ENCODE measurements at regions not wholly inside any gene's neighbourhood (a gene's known extent, or its start where the extent isn't known, plus 50 kb on each side); places are given as distances from the start of the nearest gene placed in this dataset.
"Not testable (repeated sequence)": the region's sequence is repeated elsewhere in the genome, so short reads cannot be mapped to it uniquely, and the experiment has no call there.

DNA sequence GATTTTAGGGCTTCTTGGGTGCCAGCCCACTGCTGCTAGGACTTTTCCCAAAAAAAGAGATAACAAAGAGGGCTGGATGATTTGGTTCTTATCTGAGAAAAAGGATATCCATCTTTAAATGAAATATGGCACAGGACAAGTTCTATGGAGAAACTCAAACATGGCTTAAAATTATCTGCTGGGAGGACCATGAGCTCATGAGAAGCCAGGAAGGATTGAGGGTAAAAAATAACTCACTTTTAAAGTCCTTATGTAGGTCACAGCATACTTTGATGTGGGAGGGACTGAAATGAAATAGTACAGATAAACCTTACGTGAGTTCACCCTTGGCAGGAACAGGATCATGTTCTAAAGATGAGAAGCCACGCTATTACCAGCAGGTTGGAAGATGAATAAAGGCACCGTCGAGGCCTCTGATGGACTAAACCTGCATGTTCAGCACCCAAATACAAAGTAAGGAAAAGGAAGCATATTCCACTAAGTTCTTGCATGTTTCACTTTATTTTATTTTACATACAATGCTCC is 369.2 kb upstream of the KLF6 start:
- Mint-ChIP-seq H3K4me3 (ENCODE audit: low read depth, unreplicated experiment) (no peak overlapping the region), H3K36me3 (ENCODE audit: insufficient read depth, unreplicated experiment) (no peaks in the 10 kb centered on the region), H3K27ac (ENCODE audit: unreplicated experiment) (no peak overlapping the region), H3K9me3 (ENCODE audit: low read depth, unreplicated experiment) (no peaks in the 10 kb centered on the region), H3K27me3 (ENCODE audit: unreplicated experiment) (no peaks in the 10 kb centered on the region), H3K4me1 (ENCODE audit: low read depth, unreplicated experiment) (no peaks in the 10 kb centered on the region)
- TF ChIP-seq, protein P1, sequence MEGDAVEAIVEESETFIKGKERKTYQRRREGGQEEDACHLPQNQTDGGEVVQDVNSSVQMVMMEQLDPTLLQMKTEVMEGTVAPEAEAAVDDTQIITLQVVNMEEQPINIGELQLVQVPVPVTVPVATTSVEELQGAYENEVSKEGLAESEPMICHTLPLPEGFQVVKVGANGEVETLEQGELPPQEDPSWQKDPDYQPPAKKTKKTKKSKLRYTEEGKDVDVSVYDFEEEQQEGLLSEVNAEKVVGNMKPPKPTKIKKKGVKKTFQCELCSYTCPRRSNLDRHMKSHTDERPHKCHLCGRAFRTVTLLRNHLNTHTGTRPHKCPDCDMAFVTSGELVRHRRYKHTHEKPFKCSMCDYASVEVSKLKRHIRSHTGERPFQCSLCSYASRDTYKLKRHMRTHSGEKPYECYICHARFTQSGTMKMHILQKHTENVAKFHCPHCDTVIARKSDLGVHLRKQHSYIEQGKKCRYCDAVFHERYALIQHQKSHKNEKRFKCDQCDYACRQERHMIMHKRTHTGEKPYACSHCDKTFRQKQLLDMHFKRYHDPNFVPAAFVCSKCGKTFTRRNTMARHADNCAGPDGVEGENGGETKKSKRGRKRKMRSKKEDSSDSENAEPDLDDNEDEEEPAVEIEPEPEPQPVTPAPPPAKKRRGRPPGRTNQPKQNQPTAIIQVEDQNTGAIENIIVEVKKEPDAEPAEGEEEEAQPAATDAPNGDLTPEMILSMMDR (IDR thresholded peaks at IDR 0.05; ENCODE audit: unreplicated experiment), result no peak
- CTCF ChIA-PET, result no interaction called here
- no peak for DNase-seq
- intact Hi-C loops (cut with micrococcal nuclease; ENCODE audit: unreplicated experiment), result no loop called here
- BruUV-seq (replicated peaks), result no TSS peak

DNA sequence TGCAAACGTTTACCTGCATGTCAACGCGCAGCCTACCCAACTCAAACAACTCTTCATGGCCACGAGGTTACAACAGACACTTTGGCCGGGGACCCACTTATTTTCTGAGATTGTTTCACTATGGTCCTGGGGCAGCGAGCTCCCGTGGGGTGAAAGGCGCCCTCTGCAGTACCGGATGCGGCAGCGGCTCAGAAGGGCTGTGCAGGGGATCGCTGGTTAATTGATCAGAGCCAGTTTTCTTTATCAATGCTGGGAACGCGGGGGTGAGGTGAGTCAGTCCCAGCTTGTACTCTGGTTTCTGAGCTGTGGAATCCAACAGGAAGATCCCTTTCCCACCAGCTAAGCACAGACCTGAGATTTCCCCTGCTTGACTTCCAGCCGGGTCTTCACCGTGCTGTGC is 366.5 kb upstream of the KLF6 start:
- TF ChIP-seq, protein P1 (IDR thresholded peaks at IDR 0.05; ENCODE audit: unreplicated experiment), result no peak
- Mint-ChIP-seq H3K27me3 (ENCODE audit: unreplicated experiment) (no peaks in the 10 kb centered on the region), H3K36me3 (ENCODE audit: insufficient read depth, unreplicated experiment) (no peaks in the 10 kb centered on the region), H3K27ac (ENCODE audit: unreplicated experiment) (no peak overlapping the region), H3K9me3 (ENCODE audit: low read depth, unreplicated experiment) (no peaks in the 10 kb centered on the region), H3K4me1 (ENCODE audit: low read depth, unreplicated experiment) (no peaks in the 10 kb centered on the region), H3K4me3 (ENCODE audit: low read depth, unreplicated experiment) (no peak overlapping the region)
- no TSS peak for BruUV-seq (replicated peaks)
- DNase-seq, result no peak
- intact Hi-C loops (cut with micrococcal nuclease; ENCODE audit: unreplicated experiment), result no loop called here
- CTCF ChIA-PET, result interaction anchor here (0.6 kb wide), 2 partner anchors 636 to 978 kb away, joined by 3 to 4 read pairs; no protein-coding TSS in a partner anchor

DNA sequence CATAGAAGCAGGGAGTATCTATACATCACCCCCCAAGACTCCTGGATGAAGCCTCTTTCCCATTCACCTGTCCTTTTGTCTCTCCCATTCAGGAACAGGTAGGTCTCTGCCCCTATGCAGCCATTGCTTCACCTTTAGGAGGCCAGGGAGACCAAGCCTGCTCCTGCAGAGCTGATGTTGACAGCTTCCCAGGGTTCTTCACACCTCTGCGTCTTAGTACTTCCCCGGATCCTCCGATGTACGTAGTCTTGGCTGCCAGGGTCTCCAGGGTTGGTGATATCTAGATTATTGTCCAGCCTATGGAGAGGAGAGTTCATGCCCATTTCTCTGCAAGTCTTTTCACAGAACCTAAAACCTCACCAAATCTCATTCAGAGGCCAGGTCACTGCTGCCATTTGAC is 365.7 kb upstream of the KLF6 start:
- no peak for DNase-seq
- BruUV-seq (replicated peaks), result no TSS peak
- Mint-ChIP-seq H3K4me1 (ENCODE audit: low read depth, unreplicated experiment) (no peaks in the 10 kb centered on the region), H3K36me3 (ENCODE audit: insufficient read depth, unreplicated experiment) (no peaks in the 10 kb centered on the region), H3K27me3 (ENCODE audit: unreplicated experiment) (no peaks in the 10 kb centered on the region), H3K9me3 (ENCODE audit: low read depth, unreplicated experiment) (peaks cover 3% of the 10 kb centered on the region), H3K4me3 (ENCODE audit: low read depth, unreplicated experiment) (no peak overlapping the region), H3K27ac (ENCODE audit: unreplicated experiment) (no peak overlapping the region)
- TF ChIP-seq, protein P1 (IDR thresholded peaks at IDR 0.05; ENCODE audit: unreplicated experiment), result no peak
- intact Hi-C loops (cut with micrococcal nuclease; ENCODE audit: unreplicated experiment), result no loop called here
- CTCF ChIA-PET, result no interaction called here

DNA sequence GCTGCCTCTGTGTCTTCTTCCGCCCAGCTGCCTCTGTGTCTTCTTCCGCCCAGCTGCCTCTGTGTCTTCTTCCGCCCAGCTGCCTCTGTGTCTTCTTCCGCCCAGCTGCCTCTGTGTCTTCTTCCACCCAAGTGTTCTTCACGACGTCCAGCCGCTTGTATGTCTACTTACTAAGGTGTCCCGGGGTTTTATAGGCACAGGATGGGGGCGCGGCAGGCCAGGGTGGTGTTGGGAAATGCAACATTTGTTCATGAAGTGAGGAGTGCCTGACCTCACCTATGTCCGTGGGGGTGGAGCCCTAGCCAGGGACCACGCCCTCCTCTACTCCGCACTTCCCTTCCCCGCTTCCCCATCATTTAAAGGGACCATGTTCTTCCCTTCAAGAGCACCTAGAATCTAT is 364.5 kb upstream of the KLF6 start:
- H3K27ac Mint-ChIP-seq (ENCODE audit: unreplicated experiment), result not testable (repeated sequence)

DNA sequence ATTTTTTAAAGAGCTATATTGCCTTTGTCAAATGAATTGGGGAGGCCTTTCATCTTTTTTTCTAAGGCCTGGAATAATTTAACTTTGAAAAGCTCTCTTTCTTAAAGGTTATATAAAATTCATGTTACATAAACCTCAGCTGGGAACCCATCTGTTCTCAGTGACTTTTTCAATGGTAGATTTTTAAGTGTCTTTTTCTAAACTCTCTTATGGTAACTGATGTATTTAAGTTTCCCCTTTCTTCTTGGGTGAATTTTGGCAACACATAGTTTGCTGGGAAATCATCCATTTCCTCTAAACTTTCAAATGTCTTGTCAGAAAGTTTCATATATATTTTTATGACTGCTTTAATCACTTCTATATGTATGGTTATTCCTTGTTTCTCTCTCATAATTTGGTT is 362.2 kb upstream of the KLF6 start:
- no peak overlapping the region for H3K27ac Mint-ChIP-seq (ENCODE audit: unreplicated experiment)
- CTCF ChIA-PET, result no interaction called here
- no TSS peak for BruUV-seq (replicated peaks)
- peaks cover 3% of the 10 kb centered on the region for H3K9me3 Mint-ChIP-seq (ENCODE audit: low read depth, unreplicated experiment)
- no peaks in the 10 kb centered on the region for H3K36me3 Mint-ChIP-seq (ENCODE audit: insufficient read depth, unreplicated experiment)
- peaks cover 12% of the 10 kb centered on the region for H3K4me1 Mint-ChIP-seq (ENCODE audit: low read depth, unreplicated experiment)
- H3K4me3 Mint-ChIP-seq (ENCODE audit: low read depth, unreplicated experiment), result no peak overlapping the region
- no peaks in the 10 kb centered on the region for H3K27me3 Mint-ChIP-seq (ENCODE audit: unreplicated experiment)
- intact Hi-C loops (cut with micrococcal nuclease; ENCODE audit: unreplicated experiment), result no loop called here
- DNase-seq, result no peak
- TF ChIP-seq, protein P1 (IDR thresholded peaks at IDR 0.05; ENCODE audit: unreplicated experiment), result no peak

More for the DNA sequence above, 364.5 kb upstream of the KLF6 start:
- intact Hi-C loops (cut with micrococcal nuclease; ENCODE audit: unreplicated experiment); DNase-seq; H3K4me3 Mint-ChIP-seq (ENCODE audit: low read depth, unreplicated experiment); H3K4me1 Mint-ChIP-seq (ENCODE audit: low read depth, unreplicated experiment); H3K9me3 Mint-ChIP-seq (ENCODE audit: low read depth, unreplicated experiment); H3K27me3 Mint-ChIP-seq (ENCODE audit: unreplicated experiment); H3K36me3 Mint-ChIP-seq (ENCODE audit: insufficient read depth, unreplicated experiment); CTCF ChIA-PET; BruUV-seq (replicated peaks): not testable (repeated sequence)

All from Calu3 (cell line).